ENCODE measurements at regions not wholly inside any gene's neighbourhood (a gene's known extent, or its start where the extent isn't known, plus 50 kb on each side); places are given as distances from the start of the nearest gene placed in this dataset.

DNA sequence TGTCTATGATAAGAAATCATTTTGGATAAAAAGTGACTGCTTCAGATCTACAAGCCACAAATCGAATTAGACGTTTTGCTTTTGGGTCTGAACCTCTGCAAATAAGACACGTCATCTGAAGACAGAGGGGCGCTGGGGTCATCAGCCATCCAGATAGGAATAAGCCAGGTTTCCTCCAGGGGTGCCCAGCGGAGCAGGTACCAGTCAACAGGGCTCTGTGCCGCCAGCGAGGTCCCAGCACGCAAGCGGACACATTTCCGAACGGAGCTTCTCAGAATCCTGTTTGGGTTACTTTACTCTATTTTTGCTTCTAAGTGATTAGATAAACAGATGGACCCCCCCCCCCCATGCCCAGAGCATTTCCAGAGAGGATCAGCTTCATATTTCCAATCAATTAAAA is 873.8 kb downstream of the BRD1 start:
- TF ChIP-seq MTF1 (CRISPR knock-in tag; IDR thresholded peaks at IDR 0.05) (no peak), PHF5A (CRISPR knock-in tag; IDR thresholded peaks at IDR 0.05; ENCODE audit: low read depth, unreplicated experiment) (no peak), ZNF7 (CRISPR knock-in tag; IDR thresholded peaks at IDR 0.05) (no peak), PLRG1 (conservative IDR thresholded peaks at IDR 0.05) (no peak)

Measured in HepG2 (cell line).